GM18517 (cell line): ENCODE measurements at regions not wholly inside any gene's neighbourhood (a gene's known extent, or its start where the extent isn't known, plus 50 kb on each side); places are given as distances from the start of the nearest gene placed in this dataset.

Source experiments
- ATAC-seq: cut with Tn5 transposase; IDR thresholded peaks from one replicate; pipeline ENCODE4 v1.9.1; 2021; ENCODE audit warnings: mild to moderate bottlenecking, moderate library complexity; ENCODE audit not compliant: unreplicated experiment

GRCh38 chr15:93182703-93183205, 93.7 kb upstream of the RGMA start:
- no peak for ATAC-seq

GRCh38 chr15:93180656-93181055, 91.6 kb upstream of the RGMA start:
- no peak for ATAC-seq

DNA sequence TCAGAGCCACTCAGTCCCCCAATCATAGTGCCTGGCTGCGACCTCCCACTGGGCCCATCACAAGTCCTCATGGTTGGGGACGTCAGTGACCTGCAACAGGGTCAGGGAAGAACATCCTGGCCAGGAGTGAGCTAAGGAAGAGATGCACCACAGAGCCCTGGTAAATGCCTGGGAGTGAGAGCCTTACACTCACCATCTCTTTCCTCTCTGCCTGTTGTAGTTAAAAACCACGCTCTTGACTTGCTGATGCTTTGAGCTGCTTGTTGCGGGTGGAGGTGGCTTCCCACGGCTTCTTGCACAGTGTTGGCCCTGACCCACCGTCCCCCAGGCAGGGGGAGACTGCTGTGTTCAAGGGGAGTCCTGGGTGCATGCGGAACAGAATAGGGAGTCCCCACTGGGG, 91.1 kb upstream of the RGMA start:
- ATAC-seq: no peak

- ATAC-seq: no peak
Measured at GRCh38 chr15:93179700-93180102, 90.7 kb upstream of the RGMA start.

DNA sequence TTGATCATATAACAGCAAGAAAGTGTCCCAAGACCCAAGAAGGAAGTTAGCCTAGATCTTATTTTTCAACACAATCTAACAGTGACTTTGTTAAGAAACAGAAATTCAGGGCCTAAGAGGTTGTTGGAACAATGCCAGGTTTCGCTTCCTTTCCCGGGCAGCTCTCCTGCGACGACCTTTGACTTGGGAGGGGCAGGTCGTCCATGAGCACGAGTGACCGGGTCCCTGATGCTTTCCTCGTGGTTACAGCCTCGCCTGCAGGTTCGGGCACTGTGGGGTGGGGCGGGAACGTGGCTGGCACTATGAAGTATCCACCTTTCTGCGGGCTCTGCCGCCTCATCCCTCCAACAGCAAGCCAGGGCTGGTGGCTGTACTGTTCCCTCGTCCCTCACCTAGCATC, 90.1 kb upstream of the RGMA start:
- ATAC-seq: no peak

- no peak for ATAC-seq
Measured at GRCh38 chr15:93178371-93178770, 89.4 kb upstream of the RGMA start.

GRCh38 chr15:93176065-93176464, 87.1 kb upstream of the RGMA start:
- ATAC-seq: no peak

- ATAC-seq: no peak
Measured at GRCh38 chr15:93174836-93175235, 85.8 kb upstream of the RGMA start.

DNA sequence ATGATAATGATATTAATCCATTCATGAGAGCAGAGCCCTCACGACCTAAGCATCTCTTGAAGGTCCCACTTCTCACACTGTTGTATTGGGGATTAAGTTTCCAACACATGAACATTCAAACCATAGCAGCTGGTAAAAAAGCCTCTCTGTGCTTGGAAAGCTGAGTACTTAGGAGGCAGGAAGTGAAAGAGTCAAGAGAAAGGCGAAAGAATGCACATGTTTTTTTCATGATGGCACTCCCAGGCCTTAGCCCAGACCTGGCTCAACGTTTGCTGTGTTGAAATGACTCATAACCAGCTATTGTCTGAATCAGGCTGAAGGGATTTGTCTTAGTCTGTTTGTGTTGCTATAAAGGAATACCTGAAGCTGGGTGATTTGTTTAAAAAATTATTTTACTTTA, 84.4 kb upstream of the RGMA start:
- no peak for ATAC-seq

GRCh38 chr15:93171476-93171875, 82.5 kb upstream of the RGMA start:
- no peak for ATAC-seq

GRCh38 chr15:93170329-93170728, 81.3 kb upstream of the RGMA start:
- no peak for ATAC-seq

- ATAC-seq: no peak
Measured at GRCh38 chr15:93168910-93169309, 79.9 kb upstream of the RGMA start.

DNA sequence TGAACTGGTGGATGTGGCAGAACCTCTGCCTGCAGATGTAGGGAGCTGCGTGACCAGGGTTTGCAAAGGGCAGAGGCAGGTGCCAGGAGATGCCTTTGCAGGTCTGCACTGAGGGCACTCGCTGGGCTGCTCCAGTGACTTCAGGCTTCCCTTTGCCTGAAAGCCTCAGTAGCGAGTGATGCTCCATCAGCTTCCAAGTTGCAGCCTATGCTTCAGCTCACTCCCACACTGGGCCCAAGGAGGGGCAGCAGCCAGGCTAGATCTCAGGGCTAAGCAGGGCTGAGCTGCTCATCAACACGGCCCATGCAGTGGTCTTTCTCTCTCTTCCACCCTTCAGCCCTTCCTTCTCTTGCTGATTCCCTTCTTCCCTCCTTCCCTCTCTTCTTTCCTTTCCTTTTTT, 78.3 kb upstream of the RGMA start:
- ATAC-seq: no peak

- ATAC-seq: no peak
Measured at GRCh38 chr15:93166675-93167074, 77.7 kb upstream of the RGMA start.

- no peak for ATAC-seq
Measured at GRCh38 chr15:93165734-93166470, 76.9 kb upstream of the RGMA start.

- ATAC-seq: no peak
Measured at GRCh38 chr15:93164409-93164808, 75.4 kb upstream of the RGMA start.

GRCh38 chr15:93162560-93162959, 73.5 kb upstream of the RGMA start:
- ATAC-seq: no peak

- no peak for ATAC-seq
Measured at GRCh38 chr15:93159930-93160329, 70.9 kb upstream of the RGMA start.

DNA sequence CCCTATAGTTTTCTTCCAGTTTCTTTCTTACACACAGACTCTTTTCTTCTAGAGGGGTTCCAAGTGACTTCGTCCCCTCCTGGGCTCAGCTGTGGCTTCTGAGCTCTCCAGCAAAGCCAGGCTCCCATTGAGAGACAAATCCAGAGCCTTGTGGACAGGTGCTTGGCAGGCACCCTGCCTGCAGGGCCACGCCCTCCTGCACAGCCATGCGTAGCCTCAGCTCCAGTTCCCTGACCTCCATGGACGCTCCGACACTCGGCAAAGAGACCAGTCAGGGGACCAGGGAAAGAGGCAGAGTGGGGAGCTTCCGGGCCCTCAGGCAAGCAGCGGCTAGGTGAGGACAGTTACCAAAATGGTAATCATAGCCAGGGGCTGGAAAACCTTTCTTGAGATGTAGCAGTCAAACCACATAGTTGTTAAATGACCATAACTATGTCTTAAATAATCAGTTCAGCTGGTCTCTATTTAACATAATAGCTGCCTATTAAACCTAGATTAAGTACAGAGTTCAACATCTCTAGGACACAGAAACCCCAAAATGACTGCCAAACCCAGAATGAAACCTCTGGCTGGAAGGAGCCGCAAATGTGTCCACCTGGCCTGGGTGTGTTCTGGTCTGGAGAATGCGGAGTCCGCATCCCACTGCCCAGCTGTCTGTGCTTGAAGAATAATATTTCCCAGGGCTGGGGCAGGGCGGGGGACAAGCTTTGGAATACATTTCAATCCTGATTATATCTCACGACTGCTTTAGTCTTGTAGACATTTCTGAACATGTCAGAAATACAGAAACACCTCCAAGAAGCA, 69.3 kb upstream of the RGMA start:
- no peak for ATAC-seq

GRCh38 chr15:93154666-93155065, 65.7 kb upstream of the RGMA start:
- no peak for ATAC-seq

GRCh38 chr15:93152951-93153350, 63.9 kb upstream of the RGMA start:
- no peak for ATAC-seq

GRCh38 chr15:93152360-93152759, 63.3 kb upstream of the RGMA start:
- ATAC-seq: no peak
